ENCODE measurements at regions not wholly inside any gene's neighbourhood (a gene's known extent, or its start where the extent isn't known, plus 50 kb on each side); places are given as distances from the start of the nearest gene placed in this dataset.
A peak's percentile ranks its signal among the peaks of the same experiment; 100 is the strongest.

DNA sequence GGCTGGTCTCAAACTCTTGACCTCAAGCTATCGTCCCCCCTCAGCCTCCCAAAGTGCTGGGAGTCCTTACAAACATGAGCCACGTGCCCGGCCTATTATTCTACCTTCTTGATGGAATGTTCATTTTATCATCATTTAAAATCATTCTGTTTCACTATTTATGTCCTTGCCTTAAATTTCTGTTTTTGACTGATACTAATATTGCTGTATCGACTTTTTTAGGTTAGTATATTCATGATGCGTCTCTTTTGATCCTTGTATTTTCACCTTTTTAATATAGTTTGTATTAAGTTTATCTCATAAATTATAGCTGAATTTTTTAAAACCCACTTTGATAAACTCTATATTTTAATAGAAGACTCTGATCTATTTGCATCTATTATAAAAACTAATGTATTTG lies 98.4 kb upstream of the STXBP5 start:
- H3K4me2 ChIP-seq (replicated peaks; ENCODE audit: extremely low read depth, low read length, poor library complexity, severe bottlenecking), result no peak overlapping the region

DNA sequence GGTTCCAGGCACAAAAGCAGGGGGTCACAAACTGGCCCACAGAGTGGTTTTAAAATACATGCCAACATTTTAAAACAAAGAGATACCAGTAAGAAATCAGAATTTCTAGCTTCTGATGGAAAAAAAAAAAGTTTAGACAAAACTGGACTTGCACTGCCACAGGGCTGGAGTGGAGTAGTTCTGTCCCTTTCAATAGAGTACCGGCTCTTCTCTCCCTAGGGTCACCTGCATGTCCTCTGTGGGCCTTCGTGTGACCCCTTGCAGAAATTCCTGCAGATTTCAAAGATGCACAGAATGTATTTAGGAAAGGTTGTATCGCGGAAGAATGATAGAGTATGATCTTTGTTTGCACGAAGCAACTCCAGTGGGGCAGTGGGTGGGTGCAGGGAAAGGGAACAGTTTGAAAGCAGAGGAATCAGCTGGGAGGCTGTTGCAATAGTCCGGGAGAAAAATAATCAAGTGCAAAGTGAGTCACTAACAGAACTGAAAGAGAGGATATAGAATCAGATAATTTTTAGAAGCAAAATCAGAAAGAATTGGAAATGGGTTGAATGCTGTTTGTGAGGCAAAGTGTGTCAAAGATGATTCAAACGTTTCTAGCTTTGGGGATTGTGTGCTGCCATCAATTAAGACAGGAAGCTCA lies 97.3 kb upstream of the STXBP5 start:
- peaks cover 21 to 38% of the 10 kb centered on the region in 2 donors for H3K4me1 ChIP-seq (ENCODE audit: control insufficient read depth in 1 of 2, insufficient read depth in 2 of 2, low read length in 2 of 2)
- peak overlapping the region in 3 of 7 donors; percentile 22 to 61 (median 54) for H3K27ac Mint-ChIP-seq

More for the DNA sequence above, 98.4 kb upstream of the STXBP5 start:
- Mint-ChIP-seq H3K9me3 (no peaks in the 10 kb centered on the region), H3K27ac (no peak overlapping the region), H3K36me3 (no peaks in the 10 kb centered on the region), H3K27me3 (ENCODE audit: low read depth in 3 of 3) (no peaks in the 10 kb centered on the region), H3K4me3 (no peak overlapping the region), H3K4me1 (peaks cover 36% of the 10 kb centered on the region)
- Histone ChIP-seq H4K20me1 (ENCODE audit: insufficient read depth, low read length) (no peaks in the 10 kb centered on the region), H3K9me3 (replicated peaks in 1 of 2; ENCODE audit: control insufficient read depth in 1 of 2, insufficient read depth in 1 of 2, low read length in 2 of 2) (no peaks in the 10 kb centered on the region), H3K4me3 (replicated peaks in 1 of 3; ENCODE audit: low read depth in 2 of 3, low read length in 3 of 3) (no peak overlapping the region), H3K27ac (ENCODE audit: low read depth in 1 of 2, low read length in 2 of 2) (no peak overlapping the region), H3K4me1 (ENCODE audit: control insufficient read depth in 1 of 2, insufficient read depth in 2 of 2, low read length in 2 of 2) (peaks cover 21 to 38% of the 10 kb centered on the region in 2 donors), H3K27me3 (ENCODE audit: control insufficient read depth in 2 of 2, insufficient read depth in 2 of 2, low read length in 2 of 2) (no peaks in the 10 kb centered on the region), H3K79me2 (ENCODE audit: insufficient read depth, low read length) (no peaks in the 10 kb centered on the region), H2AFZ (ENCODE audit: insufficient read depth, low read depth, low read length, poor library complexity, severe bottlenecking) (no peak overlapping the region), H3K9ac (ENCODE audit: insufficient read depth, low read length, poor library complexity, severe bottlenecking) (no peak overlapping the region), H3K36me3 (replicated peaks in 1 of 2; ENCODE audit: control insufficient read depth in 1 of 2, insufficient read depth in 2 of 2, low read length in 2 of 2) (no peaks in the 10 kb centered on the region)
- no peak for DNase-seq
- WGBS (ENCODE audit: insufficient coverage), result 100% methylated on average over 1 of the region's 5 CpGs
- TF ChIP-seq, protein P1, sequence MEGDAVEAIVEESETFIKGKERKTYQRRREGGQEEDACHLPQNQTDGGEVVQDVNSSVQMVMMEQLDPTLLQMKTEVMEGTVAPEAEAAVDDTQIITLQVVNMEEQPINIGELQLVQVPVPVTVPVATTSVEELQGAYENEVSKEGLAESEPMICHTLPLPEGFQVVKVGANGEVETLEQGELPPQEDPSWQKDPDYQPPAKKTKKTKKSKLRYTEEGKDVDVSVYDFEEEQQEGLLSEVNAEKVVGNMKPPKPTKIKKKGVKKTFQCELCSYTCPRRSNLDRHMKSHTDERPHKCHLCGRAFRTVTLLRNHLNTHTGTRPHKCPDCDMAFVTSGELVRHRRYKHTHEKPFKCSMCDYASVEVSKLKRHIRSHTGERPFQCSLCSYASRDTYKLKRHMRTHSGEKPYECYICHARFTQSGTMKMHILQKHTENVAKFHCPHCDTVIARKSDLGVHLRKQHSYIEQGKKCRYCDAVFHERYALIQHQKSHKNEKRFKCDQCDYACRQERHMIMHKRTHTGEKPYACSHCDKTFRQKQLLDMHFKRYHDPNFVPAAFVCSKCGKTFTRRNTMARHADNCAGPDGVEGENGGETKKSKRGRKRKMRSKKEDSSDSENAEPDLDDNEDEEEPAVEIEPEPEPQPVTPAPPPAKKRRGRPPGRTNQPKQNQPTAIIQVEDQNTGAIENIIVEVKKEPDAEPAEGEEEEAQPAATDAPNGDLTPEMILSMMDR (IDR thresholded peaks at IDR 0.05), result no peak
- intact Hi-C loops (cut with micrococcal nuclease), result no loop called here

More for the DNA sequence above, 97.3 kb upstream of the STXBP5 start:
- TF ChIP-seq, protein P1 (IDR thresholded peaks at IDR 0.05), result no peak
- Mint-ChIP-seq H3K4me3 (peak overlapping the region; percentile 61 to 68), H3K36me3 (no peaks in the 10 kb centered on the region), H3K27me3 (ENCODE audit: low read depth in 3 of 3) (no peaks in the 10 kb centered on the region), H3K4me1 (peaks cover 36% of the 10 kb centered on the region), H3K9me3 (no peaks in the 10 kb centered on the region)
- Histone ChIP-seq H3K9me3 (replicated peaks in 1 of 2; ENCODE audit: control insufficient read depth in 1 of 2, insufficient read depth in 1 of 2, low read length in 2 of 2) (no peaks in the 10 kb centered on the region), H3K27me3 (ENCODE audit: control insufficient read depth in 2 of 2, insufficient read depth in 2 of 2, low read length in 2 of 2) (no peaks in the 10 kb centered on the region), H3K9ac (ENCODE audit: insufficient read depth, low read length, poor library complexity, severe bottlenecking) (no peak overlapping the region), H2AFZ (ENCODE audit: insufficient read depth, low read depth, low read length, poor library complexity, severe bottlenecking) (peak overlapping the region; percentile 13), H3K27ac (ENCODE audit: low read depth in 1 of 2, low read length in 2 of 2) (no peak overlapping the region), H3K79me2 (ENCODE audit: insufficient read depth, low read length) (no peaks in the 10 kb centered on the region), H3K4me3 (replicated peaks in 1 of 3; ENCODE audit: low read depth in 2 of 3, low read length in 3 of 3) (peak overlapping the region; percentile 1 to 50 (median 36)), H3K4me2 (replicated peaks; ENCODE audit: extremely low read depth, low read length, poor library complexity, severe bottlenecking) (peak overlapping the region; percentile 70), H3K36me3 (replicated peaks in 1 of 2; ENCODE audit: control insufficient read depth in 1 of 2, insufficient read depth in 2 of 2, low read length in 2 of 2) (no peaks in the 10 kb centered on the region), H4K20me1 (ENCODE audit: insufficient read depth, low read length) (no peaks in the 10 kb centered on the region)
- DNase-seq, result peak; percentile 22 to 41 (median 26)
- intact Hi-C loops (cut with micrococcal nuclease), result no loop called here
- 33% methylated on average over 7 of the region's 7 CpGs for WGBS (ENCODE audit: insufficient coverage)
